SK-N-SH (cell line): ENCODE measurements at regions not wholly inside any gene's neighbourhood (a gene's known extent, or its start where the extent isn't known, plus 50 kb on each side); places are given as distances from the start of the nearest gene placed in this dataset.

Experiments
- CTCF ChIA-PET: fragments of 300-600, 350-600 bp; formaldehyde crosslinking; extraction: SDS; loops from one replicate; lab custom pipeline; 2021; lab: Yijun Ruan, JAX
- POLR2A ChIA-PET: fragments of 350-600 bp; sonication (Branson Sonifier 250); formaldehyde crosslinking; extraction: SDS; loops from one replicate; lab custom pipeline; 2020; ENCODE audit warnings: antibody characterized with exemption, inconsistent platforms; lab: Yijun Ruan, JAX
- DNase-seq: peaks from one replicate; pipeline ENCODE4 v3.0.0; 2012
- H2AFZ ChIP-seq: fragments of 200-600 bp; sonication (generic); 2 replicates; pipeline ENCODE4 v1.8.1; 2016; ENCODE audit warnings: antibody characterized with exemption, mild to moderate bottlenecking, low read depth
- H3F3A ChIP-seq: fragments of 200-600 bp; sonication (generic); replicated peaks from 2 replicates; pipeline ENCODE3; 2016; ENCODE audit warnings: antibody characterized with exemption, mild to moderate bottlenecking; ENCODE audit not compliant: insufficient read depth
- H3K27ac ChIP-seq, 2 experiments: fragments of 200-500 bp in 1 of 2; fragments of 200-600 bp in 1 of 2; sonication (Bioruptor generic) in 1 of 2; sonication (generic), shearing (Covaris generic) in 1 of 2; 2 replicates each; pipeline versions ENCODE4 v1.5.1 to v1.6.1; 2014 to 2016; ENCODE audit warnings: low read depth in 2 of 2, inconsistent platforms in 1 of 2, low read length in 1 of 2, mild to moderate bottlenecking in 1 of 2, mixed read lengths in 1 of 2
- H3K27me3 ChIP-seq: fragments of 200-600 bp; sonication (generic), shearing (Covaris generic); 2 replicates; pipeline ENCODE4 v1.6.1; 2016; ENCODE audit warnings: mixed run types; ENCODE audit not compliant: insufficient read depth
- H3K36me3 ChIP-seq, 2 experiments: fragments of 200-500 bp in 1 of 2; fragments of 200-600 bp in 1 of 2; sonication (Bioruptor generic) in 1 of 2; sonication (generic) in 1 of 2; replicated peaks in 1 of 2; 2 replicates each; pipeline versions ENCODE3 to v1.5.1; 2014 to 2016; ENCODE audit warnings: low read length in 1 of 2, mild to moderate bottlenecking in 1 of 2; ENCODE audit not compliant: insufficient read depth in 2 of 2, control insufficient read depth in 1 of 2
- H3K4me1 ChIP-seq, 2 experiments: fragments of 200-500 bp in 1 of 2; fragments of 200-600 bp in 1 of 2; sonication (Bioruptor generic) in 1 of 2; sonication (generic), shearing (Covaris generic) in 1 of 2; 2 replicates each; pipeline versions ENCODE4 v1.5.1 to v1.6.1; 2014 to 2016; ENCODE audit warnings: low read depth in 1 of 2, low read length in 1 of 2, mixed run types in 1 of 2; ENCODE audit not compliant: insufficient read depth in 2 of 2, control insufficient read depth in 1 of 2
- H3K4me2 ChIP-seq: fragments of 200-600 bp; sonication (generic), shearing (Covaris generic); 2 replicates; pipeline ENCODE4 v1.6.1; 2017; ENCODE audit warnings: mixed run types
- H3K4me3 ChIP-seq, 2 experiments: fragments of 200-500 bp in 1 of 2; fragments of 200-600 bp in 1 of 2; sonication (Bioruptor generic) in 1 of 2; sonication (generic), shearing (Covaris generic) in 1 of 2; 2 replicates each; pipeline versions ENCODE4 v1.5.1 to v1.8.1; 2014 to 2016; ENCODE audit warnings: low read depth in 2 of 2, inconsistent platforms in 1 of 2, low read length in 1 of 2, mild to moderate bottlenecking in 1 of 2, mixed read lengths in 1 of 2, moderate library complexity in 1 of 2
- H3K79me2 ChIP-seq: fragments of 200-600 bp; sonication (generic); 2 replicates; pipeline ENCODE4 v1.8.1; 2017; ENCODE audit warnings: mild to moderate bottlenecking; ENCODE audit not compliant: insufficient read depth
- H3K9ac ChIP-seq: fragments of 200-600 bp; sonication (generic); 2 replicates; pipeline ENCODE4 v1.6.1; 2017; ENCODE audit warnings: mixed run types
- H3K9me2 ChIP-seq: fragments of 200-600 bp; sonication (generic); 2 replicates; pipeline ENCODE4 v1.6.1; 2017; ENCODE audit warnings: mixed run types
- H3K9me3 ChIP-seq: fragments of 200-600 bp; sonication (generic); 2 replicates; pipeline ENCODE4 v1.6.1; 2017; ENCODE audit warnings: mixed run types, mild to moderate bottlenecking, moderate library complexity
- H4K20me1 ChIP-seq: fragments of 200-600 bp; sonication (generic); 2 replicates; pipeline ENCODE4 v1.6.1; 2017; ENCODE audit warnings: mild to moderate bottlenecking, mixed run types; ENCODE audit not compliant: insufficient read depth
- CHD2 ChIP-seq: fragments of 150-350 bp; IDR thresholded peaks from 2 replicates; pipeline ENCODE4 v1.6.1; 2018; ENCODE audit warnings: low read length; ENCODE audit not compliant: partially characterized antibody
- CTCF ChIP-seq: fragments of 200-600 bp; sonication (generic); IDR thresholded peaks from 2 replicates; pipeline ENCODE4 v1.6.1; 2017; ENCODE audit warnings: antibody characterized with exemption, mild to moderate bottlenecking, moderate library complexity
- ELF1 ChIP-seq: IDR thresholded peaks from 2 replicates; pipeline ENCODE4 v1.4.0; 2012
- EP300 ChIP-seq, 2 experiments: IDR thresholded peaks; 2 replicates each; pipeline versions ENCODE4 v1.4.0 to v1.6.1; 2012; ENCODE audit warnings: borderline replicate concordance in 1 of 2, low read depth in 1 of 2, low read length in 1 of 2
- EZH2phosphoT487 ChIP-seq: fragments of 200-600 bp; sonication (generic); IDR thresholded peaks from 2 replicates; pipeline ENCODE4 v1.6.1; 2017; ENCODE audit warnings: low read depth, mixed run types, mild to moderate bottlenecking, antibody characterized with exemption, moderate library complexity, borderline replicate concordance
- FOXM1 ChIP-seq: IDR thresholded peaks from 2 replicates; pipeline ENCODE4 v1.4.0; 2012; ENCODE audit warnings: low read depth, mild to moderate bottlenecking
- GABPA ChIP-seq: IDR thresholded peaks from 2 replicates; pipeline ENCODE4 v1.4.0; 2012; ENCODE audit warnings: low read depth, mild to moderate bottlenecking
- GATA2 ChIP-seq: sonication (generic); formaldehyde crosslinking; IDR thresholded peaks from 2 replicates; pipeline ENCODE4 v1.5.0; 2020; ENCODE audit warnings: mild to moderate bottlenecking, missing genetic modification reagents
- IRF3 ChIP-seq: fragments of 150-350 bp; IDR thresholded peaks from 2 replicates; pipeline ENCODE4 v1.6.1; 2016; ENCODE audit warnings: mild to moderate bottlenecking, low read depth, low read length
- MEF2A ChIP-seq: IDR thresholded peaks from 2 replicates; pipeline ENCODE4 v1.4.0; 2012; ENCODE audit warnings: low read depth, borderline replicate concordance
- NFIC ChIP-seq: IDR thresholded peaks from 2 replicates; pipeline ENCODE4 v1.4.0; 2012; ENCODE audit warnings: borderline replicate concordance
- NRF1 ChIP-seq: IDR thresholded peaks from 2 replicates; pipeline ENCODE4 v1.6.1; 2012; ENCODE audit warnings: low read depth, mild to moderate bottlenecking, low read length
- PBX3 ChIP-seq: IDR thresholded peaks from 2 replicates; pipeline ENCODE4; 2012
- RAD21 ChIP-seq: IDR thresholded peaks from 2 replicates; pipeline ENCODE4 v1.6.1; 2012; ENCODE audit warnings: mild to moderate bottlenecking, low read length
- RCOR1 ChIP-seq: fragments of 150-350 bp; IDR thresholded peaks from 2 replicates; pipeline ENCODE4 v1.6.1; 2017; ENCODE audit warnings: antibody characterized with exemption, low read length
- REST ChIP-seq: IDR thresholded peaks from 2 replicates; pipeline ENCODE4 v1.6.1; 2012; ENCODE audit warnings: mild to moderate bottlenecking, low read depth, low read length, moderate library complexity
- RFX5 ChIP-seq: IDR thresholded peaks from 2 replicates; pipeline ENCODE4 v1.6.1; 2012; ENCODE audit warnings: mild to moderate bottlenecking, improper control_type of control experiment, low read length
- RXRA ChIP-seq: IDR thresholded peaks from 2 replicates; pipeline ENCODE4 v1.4.0; 2012; ENCODE audit warnings: low read depth, mild to moderate bottlenecking, borderline replicate concordance
- WGBS: methylation state at CpG from one replicate; pipeline ENCODE4 v1.1.6; 2017; ENCODE audit warnings: low lambda C conversion rate; 5-methylcytosine and 5-hydroxymethylcytosine counted together

GRCh38 chrX:112967903-112968302 lies 127.3 kb upstream of the AMOT start (continued):
- TF ChIP-seq PBX3 (no peak), IRF3 (no peak), CTCF (no peak), RXRA (no peak), RCOR1 (no peak)

GRCh38 chrX:112967341-112967740 lies 126.7 kb upstream of the AMOT start:
- Histone ChIP-seq H3K4me1 (no peaks in the 10 kb centered on the region), H3F3A (no peaks in the 10 kb centered on the region), H3K27ac (no peak overlapping the region), H3K4me3 (no peak overlapping the region), H3K36me3 (no peaks in the 10 kb centered on the region), H3K9me3 (no peaks in the 10 kb centered on the region), H3K27me3 (no peaks in the 10 kb centered on the region; the same call in 1 of the 2 replicates), H3K9me2 (no peaks in the 10 kb centered on the region), H2AFZ (no peak overlapping the region), H4K20me1 (no peaks in the 10 kb centered on the region), H3K9ac (no peak overlapping the region), H3K79me2 (no peaks in the 10 kb centered on the region), H3K4me2 (no peak overlapping the region)
- TF ChIP-seq EZH2phosphoT487 (no peak), ELF1 (no peak), NRF1 (no peak), GABPA (no peak), RAD21 (no peak), NFIC (no peak), RFX5 (no peak), CHD2 (no peak), REST (no peak), MEF2A (no peak), GATA2 (CRISPR knock-in tag) (no peak), EP300 (IDR thresholded peaks at IDR 0.05; ENCODE audit: borderline replicate concordance in 1 of 2, low read depth in 1 of 2, low read length in 1 of 2) (no peak), FOXM1 (no peak), CTCF (no peak)
- no peak for DNase-seq
- ChIA-PET POLR2A (no interaction called here), CTCF (no interaction called here)
- 0% methylated on average over 1 of the region's 1 CpG for WGBS
